GM18951 (cell line): ENCODE measurements at regions not wholly inside any gene's neighbourhood (a gene's known extent, or its start where the extent isn't known, plus 50 kb on each side); places are given as distances from the start of the nearest gene placed in this dataset.

Experiments used
- POLR2A ChIP-seq: IDR thresholded peaks from 4 replicates; pipeline ENCODE4 v1.6.1; 2011; ENCODE audit warnings: mild to moderate bottlenecking; ENCODE audit not compliant: insufficient read length, insufficient read depth; ENCODE audit errors: extremely low read depth
- in situ Hi-C: fragments of 300-500 bp; cut with MboI; formaldehyde crosslinking; loops from one replicate; pipeline ENCODE4 v1.12.0; 2022; ENCODE audit warnings: low sequenced_read_pairs, mixed read lengths, inconsistent platforms; ENCODE audit not compliant: unreplicated experiment

DNA sequence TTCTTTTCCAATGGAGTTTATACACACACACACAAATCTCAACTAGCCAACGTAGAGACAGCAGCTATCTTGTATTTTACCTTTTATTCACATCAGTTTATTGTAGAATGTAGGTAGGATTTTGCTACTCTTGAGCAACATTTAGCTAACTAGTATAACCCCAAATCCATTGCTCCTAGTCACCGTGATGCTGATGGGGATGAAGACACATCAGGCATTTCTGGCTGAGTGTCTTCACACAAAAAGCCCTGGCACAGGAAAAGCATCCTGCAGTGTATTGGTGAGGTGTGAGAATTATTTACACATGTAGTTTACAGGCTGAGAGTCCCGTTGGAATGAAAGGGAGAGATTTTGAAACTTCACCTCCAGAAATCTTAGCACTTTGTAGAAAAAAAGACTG lies 65.9 kb upstream of the FBXL4 start:
- in situ Hi-C loops, result no loop called here
- no peak for TF ChIP-seq POLR2A

DNA sequence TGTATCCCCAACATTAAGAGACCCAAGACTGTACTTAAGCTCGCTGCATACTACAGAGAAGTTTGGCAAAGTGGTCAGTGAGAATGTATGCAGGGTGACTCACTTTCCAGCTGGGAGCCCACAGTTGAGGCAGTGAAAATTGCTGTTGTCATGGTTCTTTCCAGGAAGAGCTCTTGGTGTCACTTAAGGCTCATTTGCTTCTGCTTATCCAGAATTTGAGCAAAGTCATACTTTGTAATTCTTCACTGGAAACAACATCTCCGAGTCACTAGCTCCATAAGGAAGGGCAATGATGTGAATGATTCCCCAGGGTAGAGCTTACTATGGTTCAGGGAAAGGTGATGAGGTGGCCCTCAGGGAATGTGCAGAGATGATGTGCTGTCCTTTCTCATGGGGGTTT lies 65.4 kb upstream of the FBXL4 start:
- in situ Hi-C loops, result no loop called here
- no peak for TF ChIP-seq POLR2A

DNA sequence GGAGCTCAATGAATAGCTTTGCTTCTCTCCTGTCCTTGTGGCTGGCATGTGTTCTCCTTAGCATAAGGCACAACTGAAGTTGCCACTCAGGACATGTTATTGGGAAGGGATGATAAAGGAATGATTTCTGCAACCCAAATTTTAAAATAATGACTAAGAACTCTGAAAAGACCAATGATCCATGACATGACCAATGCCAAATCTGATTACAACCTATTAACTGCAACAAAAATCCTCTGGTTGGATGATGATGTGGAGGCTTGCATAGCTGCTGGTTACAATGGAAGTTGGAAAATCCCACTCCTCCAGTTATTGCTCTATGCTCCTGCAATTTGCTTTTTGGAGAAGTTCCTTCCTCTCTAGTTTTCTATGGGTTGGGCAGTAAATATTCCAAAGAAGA lies 63.4 kb upstream of the FBXL4 start:
- no peak for TF ChIP-seq POLR2A
- in situ Hi-C loops, result no loop called here

DNA sequence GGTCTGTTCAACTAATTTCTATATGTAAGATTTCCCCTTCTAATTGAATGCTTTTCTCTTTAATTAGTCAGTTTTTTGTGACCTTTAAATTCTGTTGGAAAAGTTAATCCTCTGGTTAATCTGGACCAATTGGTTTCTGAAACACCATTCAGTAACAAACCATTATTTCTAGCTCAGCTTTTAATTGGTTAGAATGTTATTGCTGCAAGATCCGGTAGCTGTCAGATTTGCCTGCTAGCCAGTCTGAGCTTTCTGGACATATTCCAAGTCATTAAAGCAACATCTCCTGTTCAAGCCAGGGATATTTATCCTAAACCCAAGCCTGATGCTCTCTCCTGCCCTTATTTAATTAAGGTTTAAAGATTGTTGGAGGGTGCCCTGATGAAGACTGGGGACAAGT lies 55.1 kb upstream of the FBXL4 start:
- TF ChIP-seq POLR2A, result no peak
- in situ Hi-C loops, result no loop called here

DNA sequence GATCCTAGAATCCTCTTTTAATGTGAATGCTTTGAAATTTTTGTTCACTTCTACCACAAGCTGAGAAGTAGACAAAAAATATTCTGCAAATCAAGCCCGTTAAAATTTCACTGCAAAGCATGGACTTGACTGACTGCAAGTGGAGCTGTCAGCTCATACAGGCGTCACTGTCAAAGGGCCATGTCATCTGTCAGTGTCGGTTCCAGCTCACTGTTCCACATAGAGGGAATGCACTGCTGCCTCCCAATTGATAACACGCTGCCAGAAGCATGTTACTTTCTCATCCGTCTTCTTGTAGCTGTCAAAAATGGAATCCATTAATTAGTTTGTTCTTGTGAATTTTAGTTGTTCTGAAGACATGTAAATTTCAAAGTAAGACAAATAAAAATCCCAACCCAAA lies 50.4 kb upstream of the FBXL4 start:
- no peak for TF ChIP-seq POLR2A
- in situ Hi-C loops, result no loop called here
